K562 (cell line): ENCODE measurements at regions not wholly inside any gene's neighbourhood (a gene's known extent, or its start where the extent isn't known, plus 50 kb on each side); places are given as distances from the start of the nearest gene placed in this dataset.

ENCODE experiments used
- ATAC-seq: fragments of 200-7000 bp; cut with Tn5 transposase; 3 replicates; pipeline ENCODE4 v1.9.1; 2020; ENCODE audit warnings: moderate library complexity
- BruUV-seq: library from RNA; stranded (reverse); fragments of 400-500 nt; replicated peaks from 2 replicates; lab custom pipeline; 2021; lab: Mats Ljungman, UMichigan
- CTCF ChIA-PET: fragments of 300-600 bp; formaldehyde crosslinking; extraction: SDS; loops from one replicate; lab custom pipeline; 2021; ENCODE audit warnings: low intra/inter-chr PET ratio; lab: Yijun Ruan, JAX
- POLR2A ChIA-PET: fragments of 300-600, 350-650 bp; sonication (Branson Sonifier 250); formaldehyde crosslinking; extraction: SDS; loops from one replicate; lab custom pipeline; 2021; ENCODE audit warnings: antibody characterized with exemption, inconsistent platforms; lab: Yijun Ruan, JAX
- DNase-seq, 4 experiments: peaks; one replicate each; pipeline versions ENCODE4 v3.0.0 to v3.0.0-alpha.2; 2011 to 2018; ENCODE audit warnings: low spot score in 3 of 4, mixed read lengths in 3 of 4; ENCODE audit errors: extremely low read depth in 1 of 4
- FAIRE-seq: peaks from 2 replicates; lab custom pipeline; 2011; peaks lifted over from hg19 to GRCh38; lab: Jason Lieb, UNC
- H2AFZ ChIP-seq: 2 replicates; pipeline ENCODE4 v1.6.0; 2011; ENCODE audit warnings: low read depth, low read length, control low read depth, inconsistent platforms
- H3K27ac ChIP-seq: fragments of 200-600 bp; 3 replicates; pipeline ENCODE4 v1.8.0; 2011; ENCODE audit warnings: low read depth, mild to moderate bottlenecking, control low read depth, inconsistent platforms, low read length, moderate library complexity, mixed read lengths; ENCODE audit errors: extremely low read depth
- H3K27me3 ChIP-seq, 2 experiments: fragments of 300-600 bp in 1 of 2; 2 replicates in 1 of 2; 3 replicates in 1 of 2; pipeline versions ENCODE4 v1.6.0 to v1.8.0; 2011; ENCODE audit warnings: inconsistent platforms in 2 of 2, low read length in 2 of 2, mild to moderate bottlenecking in 1 of 2, mixed read lengths in 1 of 2, moderate library complexity in 1 of 2; ENCODE audit not compliant: control insufficient read depth in 2 of 2, insufficient read depth in 2 of 2
- H3K36me3 ChIP-seq: fragments of 300-600 bp; 3 replicates; pipeline ENCODE4 v1.8.0; 2011; ENCODE audit warnings: mild to moderate bottlenecking, low read length, inconsistent platforms; ENCODE audit not compliant: control insufficient read depth, insufficient read depth
- H3K4me1 ChIP-seq, 2 experiments: fragments of 200-600 bp in 1 of 2; replicated peaks in 1 of 2; 2 replicates in 1 of 2; 3 replicates in 1 of 2; pipeline versions ENCODE4 v1.5.1 to v1.8.0; 2011; ENCODE audit warnings: inconsistent platforms in 2 of 2, low read length in 2 of 2, mild to moderate bottlenecking in 1 of 2, mixed read lengths in 1 of 2, moderate library complexity in 1 of 2; ENCODE audit not compliant: control insufficient read depth in 2 of 2, insufficient read depth in 2 of 2
- H3K4me2 ChIP-seq: 2 replicates; pipeline ENCODE4 v1.6.1; 2011; ENCODE audit warnings: low read length, control low read depth, inconsistent platforms, mixed read lengths; ENCODE audit not compliant: insufficient read depth
- H3K4me3 ChIP-seq: fragments of 200-600 bp; sonication (generic), shearing (Covaris generic); 2 replicates; pipeline ENCODE4 v1.5.1; 2016; ENCODE audit warnings: control low read depth, inconsistent platforms
- H3K79me2 ChIP-seq: fragments of 200-600 bp; 3 replicates; pipeline ENCODE4 v1.8.0; 2011; ENCODE audit warnings: low read length, inconsistent platforms; ENCODE audit not compliant: control insufficient read depth, insufficient read depth
- H3K9ac ChIP-seq, 2 experiments: 2 replicates each; pipeline versions ENCODE4 v1.6.0 to v1.6.1; 2011; ENCODE audit warnings: low read depth in 2 of 2, low read length in 2 of 2, control low read depth in 1 of 2, inconsistent platforms in 1 of 2, mild to moderate bottlenecking in 1 of 2, mixed read lengths in 1 of 2; ENCODE audit not compliant: insufficient read depth in 1 of 2
- H3K9me1 ChIP-seq: one replicate; pipeline ENCODE4 v1.6.0; 2011; ENCODE audit warnings: inconsistent platforms, mild to moderate bottlenecking, low read length, moderate library complexity; ENCODE audit not compliant: control insufficient read depth, insufficient read depth
- H3K9me3 ChIP-seq: replicated peaks from 2 replicates; pipeline ENCODE4 v1.5.1; 2011; ENCODE audit warnings: low read depth, low read length, inconsistent platforms; ENCODE audit not compliant: control insufficient read depth, insufficient read depth
- H4K20me1 ChIP-seq: replicated peaks from 2 replicates; pipeline ENCODE4 v1.6.1; 2011; ENCODE audit warnings: low read length, inconsistent platforms, mixed read lengths; ENCODE audit not compliant: control insufficient read depth, insufficient read depth
- ARID1B ChIP-seq: fragments of 450-650 bp; IDR thresholded peaks from 2 replicates; pipeline ENCODE4 v1.6.1; 2016; ENCODE audit warnings: antibody characterized with exemption, mild to moderate bottlenecking, inconsistent platforms
- CBFA2T3 ChIP-seq: fragments of 450-650 bp; IDR thresholded peaks from 2 replicates; pipeline ENCODE4 v1.6.1; 2017
- CHD4 ChIP-seq: fragments of 200-600 bp; sonication (generic); IDR thresholded peaks from 3 replicates; pipeline ENCODE4 v1.6.1; 2012; ENCODE audit warnings: low read depth, mild to moderate bottlenecking, mixed read lengths, low read length, inconsistent platforms; ENCODE audit not compliant: insufficient read depth, insufficient replicate concordance, poor library complexity, severe bottlenecking
- GABPA ChIP-seq: fragments of 200-800 bp; sonication (Bioruptor generic); conservative IDR thresholded peaks from 2 replicates; pipeline ENCODE4 v1.6.1; 2016; ENCODE audit warnings: low read depth, missing genetic modification characterization, missing compliant biosample characterization
- RFX7 ChIP-seq: fragments of 250-450 bp; sonication (Bioruptor Pico); IDR thresholded peaks from 2 replicates; pipeline ENCODE4 v1.5.1; 2021; ENCODE audit warnings: mild to moderate bottlenecking
- TAL1 ChIP-seq: fragments of 450-650 bp; IDR thresholded peaks from 2 replicates; pipeline ENCODE4 v1.6.1; 2016; ENCODE audit warnings: mild to moderate bottlenecking
- TCF3 ChIP-seq: sonication (generic); formaldehyde crosslinking; IDR thresholded peaks from 2 replicates; pipeline ENCODE4 v1.4.0; 2020; ENCODE audit warnings: mild to moderate bottlenecking, missing genetic modification reagents
- TCFL5 ChIP-seq: fragments of 250-450 bp; sonication (Bioruptor Pico); conservative IDR thresholded peaks from 2 replicates; pipeline ENCODE4 v1.6.1; 2021; ENCODE audit warnings: mild to moderate bottlenecking, moderate library complexity, matching md5 sums
- in situ Hi-C: fragments of 300-500 bp; cut with MboI; formaldehyde crosslinking; loops from 4 replicates; pipeline ENCODE4 v1.15.0; 2018; ENCODE audit warnings: inconsistent platforms, mixed read lengths
- intact Hi-C: fragments of 100-400 bp; cut with micrococcal nuclease; formaldehyde crosslinking; loops from 2 replicates; pipeline ENCODE4 v1.14.2; 2022
- TF ChIP-seq, protein P1 (sequence below): sonication (generic); IDR thresholded peaks from 2 replicates; pipeline ENCODE4 v1.6.1; 2016
- TF ChIP-seq, protein P2 (sequence below): fragments of 450-650 bp; conservative IDR thresholded peaks from 2 replicates; pipeline ENCODE4 v1.6.1; 2016; ENCODE audit warnings: missing genetic modification characterization, low read depth, mild to moderate bottlenecking, control low read depth, missing compliant biosample characterization
- TF ChIP-seq, protein P3 (sequence below): fragments of 250-450 bp; sonication (Bioruptor Pico); IDR thresholded peaks from 2 replicates; pipeline ENCODE4 v1.4.0; 2020
- TF ChIP-seq, protein P4 (sequence below): fragments of 250-450 bp; sonication (Bioruptor Pico); IDR thresholded peaks from 2 replicates; pipeline ENCODE4 v1.8.0; 2021; ENCODE audit warnings: moderate library complexity, mild to moderate bottlenecking, inconsistent platforms

DNA sequence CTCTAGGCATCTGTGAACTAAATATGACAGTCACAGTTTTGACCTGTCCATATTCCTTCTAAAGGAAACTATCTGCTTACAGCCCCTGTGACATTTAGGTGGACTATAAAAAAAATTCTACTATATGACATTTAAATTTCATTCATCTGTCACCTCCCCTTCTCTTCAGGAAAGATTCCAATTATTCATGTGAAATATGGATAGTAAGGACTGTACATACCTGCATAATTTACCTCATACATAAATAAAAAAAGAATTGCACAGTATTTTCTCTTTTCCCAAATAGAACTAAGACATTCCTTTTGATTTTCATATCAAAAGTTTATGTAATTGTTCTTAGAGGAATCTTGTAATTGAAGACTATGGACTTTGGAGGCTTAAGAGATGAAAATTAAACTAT, 192.3 kb upstream of the GRIN3A start:
- ChIA-PET POLR2A (no interaction called here), CTCF (no interaction called here)
- H3K79me2 ChIP-seq, result no peaks in the 10 kb centered on the region
- no TSS peak for BruUV-seq
- in situ Hi-C loops (no loop called here), intact Hi-C loops (no loop called here)
- no peaks in the 10 kb centered on the region for H3K36me3 ChIP-seq
- ATAC-seq, result no peak
- TF ChIP-seq CHD4, result no peak
- no peak overlapping the region for H3K9ac ChIP-seq
- no peak overlapping the region for H3K4me2 ChIP-seq
- no peak for DNase-seq
- H3K4me3 ChIP-seq, result no peak overlapping the region
- no peak overlapping the region for H2AFZ ChIP-seq
- H3K9me3 ChIP-seq, result no peaks in the 10 kb centered on the region
- no peaks in the 10 kb centered on the region for H3K4me1 ChIP-seq
- no peak overlapping the region for H3K27ac ChIP-seq
- no peaks in the 10 kb centered on the region for H3K27me3 ChIP-seq
- no peaks in the 10 kb centered on the region for H3K9me1 ChIP-seq
- H4K20me1 ChIP-seq, result no peaks in the 10 kb centered on the region
- no peak for FAIRE-seq

- Histone ChIP-seq H3K4me2 (no peak overlapping the region), H4K20me1 (no peaks in the 10 kb centered on the region), H3K36me3 (no peaks in the 10 kb centered on the region), H3K9me1 (no peaks in the 10 kb centered on the region), H3K27me3 (no peaks in the 10 kb centered on the region), H3K9ac (no peak overlapping the region), H2AFZ (no peak overlapping the region), H3K9me3 (no peaks in the 10 kb centered on the region), H3K79me2 (no peaks in the 10 kb centered on the region), H3K27ac (no peak overlapping the region), H3K4me3 (no peak overlapping the region), H3K4me1 (no peaks in the 10 kb centered on the region)
- no TSS peak for BruUV-seq
- ATAC-seq, result no peak
- POLR2A ChIA-PET, result interaction anchor here (1.2 kb wide), 1 partner anchor 18 kb away, joined by 3 read pairs; no protein-coding TSS in a partner anchor
- CTCF ChIA-PET, result no interaction called here
- DNase-seq, result no peak
- in situ Hi-C loops, result no loop called here
- FAIRE-seq, result no peak
- intact Hi-C loops, result no loop called here
- TF ChIP-seq TCFL5 (CRISPR knock-in tag), result no peak
- TF ChIP-seq, protein P1, sequence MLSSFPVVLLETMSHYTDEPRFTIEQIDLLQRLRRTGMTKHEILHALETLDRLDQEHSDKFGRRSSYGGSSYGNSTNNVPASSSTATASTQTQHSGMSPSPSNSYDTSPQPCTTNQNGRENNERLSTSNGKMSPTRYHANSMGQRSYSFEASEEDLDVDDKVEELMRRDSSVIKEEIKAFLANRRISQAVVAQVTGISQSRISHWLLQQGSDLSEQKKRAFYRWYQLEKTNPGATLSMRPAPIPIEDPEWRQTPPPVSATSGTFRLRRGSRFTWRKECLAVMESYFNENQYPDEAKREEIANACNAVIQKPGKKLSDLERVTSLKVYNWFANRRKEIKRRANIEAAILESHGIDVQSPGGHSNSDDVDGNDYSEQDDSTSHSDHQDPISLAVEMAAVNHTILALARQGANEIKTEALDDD, result peak; percentile 41; the same call in 1 of the 2 replicates
- TF ChIP-seq, protein P2, sequence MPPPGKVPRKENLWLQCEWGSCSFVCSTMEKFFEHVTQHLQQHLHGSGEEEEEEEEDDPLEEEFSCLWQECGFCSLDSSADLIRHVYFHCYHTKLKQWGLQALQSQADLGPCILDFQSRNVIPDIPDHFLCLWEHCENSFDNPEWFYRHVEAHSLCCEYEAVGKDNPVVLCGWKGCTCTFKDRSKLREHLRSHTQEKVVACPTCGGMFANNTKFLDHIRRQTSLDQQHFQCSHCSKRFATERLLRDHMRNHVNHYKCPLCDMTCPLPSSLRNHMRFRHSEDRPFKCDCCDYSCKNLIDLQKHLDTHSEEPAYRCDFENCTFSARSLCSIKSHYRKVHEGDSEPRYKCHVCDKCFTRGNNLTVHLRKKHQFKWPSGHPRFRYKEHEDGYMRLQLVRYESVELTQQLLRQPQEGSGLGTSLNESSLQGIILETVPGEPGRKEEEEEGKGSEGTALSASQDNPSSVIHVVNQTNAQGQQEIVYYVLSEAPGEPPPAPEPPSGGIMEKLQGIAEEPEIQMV (tag), result no peak
- no peak for TF ChIP-seq RFX7 (CRISPR knock-in tag)
- peak; percentile 21; the same call in 1 of the 2 replicates for TF ChIP-seq ARID1B
- TF ChIP-seq, protein P3, sequence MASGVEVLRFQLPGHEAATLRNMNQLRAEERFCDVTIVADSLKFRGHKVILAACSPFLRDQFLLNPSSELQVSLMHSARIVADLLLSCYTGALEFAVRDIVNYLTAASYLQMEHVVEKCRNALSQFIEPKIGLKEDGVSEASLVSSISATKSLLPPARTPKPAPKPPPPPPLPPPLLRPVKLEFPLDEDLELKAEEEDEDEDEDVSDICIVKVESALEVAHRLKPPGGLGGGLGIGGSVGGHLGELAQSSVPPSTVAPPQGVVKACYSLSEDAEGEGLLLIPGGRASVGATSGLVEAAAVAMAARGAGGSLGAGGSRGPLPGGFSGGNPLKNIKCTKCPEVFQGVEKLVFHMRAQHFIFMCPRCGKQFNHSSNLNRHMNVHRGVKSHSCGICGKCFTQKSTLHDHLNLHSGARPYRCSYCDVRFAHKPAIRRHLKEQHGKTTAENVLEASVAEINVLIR (CRISPR knock-in tag), result no peak
- no peak for TF ChIP-seq GABPA (tag)
- TF ChIP-seq TCF3 (CRISPR knock-in tag), result 0 out of 2 replicates have a peak, but pooled peaks have one; percentile 17
- TF ChIP-seq, protein P4, sequence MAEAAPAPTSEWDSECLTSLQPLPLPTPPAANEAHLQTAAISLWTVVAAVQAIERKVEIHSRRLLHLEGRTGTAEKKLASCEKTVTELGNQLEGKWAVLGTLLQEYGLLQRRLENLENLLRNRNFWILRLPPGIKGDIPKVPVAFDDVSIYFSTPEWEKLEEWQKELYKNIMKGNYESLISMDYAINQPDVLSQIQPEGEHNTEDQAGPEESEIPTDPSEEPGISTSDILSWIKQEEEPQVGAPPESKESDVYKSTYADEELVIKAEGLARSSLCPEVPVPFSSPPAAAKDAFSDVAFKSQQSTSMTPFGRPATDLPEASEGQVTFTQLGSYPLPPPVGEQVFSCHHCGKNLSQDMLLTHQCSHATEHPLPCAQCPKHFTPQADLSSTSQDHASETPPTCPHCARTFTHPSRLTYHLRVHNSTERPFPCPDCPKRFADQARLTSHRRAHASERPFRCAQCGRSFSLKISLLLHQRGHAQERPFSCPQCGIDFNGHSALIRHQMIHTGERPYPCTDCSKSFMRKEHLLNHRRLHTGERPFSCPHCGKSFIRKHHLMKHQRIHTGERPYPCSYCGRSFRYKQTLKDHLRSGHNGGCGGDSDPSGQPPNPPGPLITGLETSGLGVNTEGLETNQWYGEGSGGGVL (CRISPR knock-in tag), result no peak
- TF ChIP-seq CBFA2T3, result peak; percentile 66
- TF ChIP-seq TAL1, result peak; percentile 32
These were observed 187.1 kb upstream of the GRIN3A start for GRCh38 chr9:101925498-101925897.
